ENCODE measurements at regions not wholly inside any gene's neighbourhood (a gene's known extent, or its start where the extent isn't known, plus 50 kb on each side); places are given as distances from the start of the nearest gene placed in this dataset.

DNA sequence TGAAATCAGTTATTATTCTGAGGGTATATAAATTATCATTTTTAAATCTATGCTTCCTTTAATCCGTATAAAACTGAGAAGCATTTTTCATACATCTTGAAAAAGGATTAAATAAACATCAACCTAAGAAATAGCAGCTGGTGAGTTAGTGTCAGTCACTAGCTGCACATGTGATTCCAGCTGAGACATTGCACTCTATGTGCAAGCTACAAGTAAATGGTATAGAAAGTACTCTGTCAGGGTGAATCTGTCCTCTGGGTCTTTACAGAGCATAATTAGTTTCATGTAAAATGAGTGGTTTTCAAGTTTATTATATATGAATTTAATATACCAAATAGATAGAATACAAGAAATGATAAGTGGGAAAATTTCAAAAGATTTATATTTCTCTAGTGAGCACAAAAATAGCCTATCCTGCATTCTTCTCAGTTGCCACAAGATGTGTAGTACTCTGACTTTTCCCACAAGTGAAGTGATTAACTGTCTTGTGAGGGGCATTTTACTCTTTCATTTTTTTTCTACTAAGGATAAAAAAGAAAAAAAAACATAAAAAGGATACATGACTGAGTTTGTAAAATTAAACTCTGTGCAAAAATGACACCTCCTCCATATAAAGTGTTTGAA, 1372.1 kb downstream of the PCDH9 start:
- no peak for DNase-seq (ENCODE audit: low read depth)
- TF ChIP-seq, protein P1, sequence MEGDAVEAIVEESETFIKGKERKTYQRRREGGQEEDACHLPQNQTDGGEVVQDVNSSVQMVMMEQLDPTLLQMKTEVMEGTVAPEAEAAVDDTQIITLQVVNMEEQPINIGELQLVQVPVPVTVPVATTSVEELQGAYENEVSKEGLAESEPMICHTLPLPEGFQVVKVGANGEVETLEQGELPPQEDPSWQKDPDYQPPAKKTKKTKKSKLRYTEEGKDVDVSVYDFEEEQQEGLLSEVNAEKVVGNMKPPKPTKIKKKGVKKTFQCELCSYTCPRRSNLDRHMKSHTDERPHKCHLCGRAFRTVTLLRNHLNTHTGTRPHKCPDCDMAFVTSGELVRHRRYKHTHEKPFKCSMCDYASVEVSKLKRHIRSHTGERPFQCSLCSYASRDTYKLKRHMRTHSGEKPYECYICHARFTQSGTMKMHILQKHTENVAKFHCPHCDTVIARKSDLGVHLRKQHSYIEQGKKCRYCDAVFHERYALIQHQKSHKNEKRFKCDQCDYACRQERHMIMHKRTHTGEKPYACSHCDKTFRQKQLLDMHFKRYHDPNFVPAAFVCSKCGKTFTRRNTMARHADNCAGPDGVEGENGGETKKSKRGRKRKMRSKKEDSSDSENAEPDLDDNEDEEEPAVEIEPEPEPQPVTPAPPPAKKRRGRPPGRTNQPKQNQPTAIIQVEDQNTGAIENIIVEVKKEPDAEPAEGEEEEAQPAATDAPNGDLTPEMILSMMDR (IDR thresholded peaks at IDR 0.05; ENCODE audit: insufficient read depth, low read depth, low read length, missing control alignments), result no peak

GRCh38 chr13:65856431-65856830, 1373.7 kb downstream of the PCDH9 start:
- no peak for DNase-seq (ENCODE audit: low read depth)
- TF ChIP-seq, protein P1 (IDR thresholded peaks at IDR 0.05; ENCODE audit: insufficient read depth, low read depth, low read length, missing control alignments), result no peak
- H3K4me3 ChIP-seq (ENCODE audit: low read length), result no peak overlapping the region

More for the DNA sequence above, 1372.1 kb downstream of the PCDH9 start:
- H3K4me3 ChIP-seq (ENCODE audit: low read length), result no peak overlapping the region

DNA sequence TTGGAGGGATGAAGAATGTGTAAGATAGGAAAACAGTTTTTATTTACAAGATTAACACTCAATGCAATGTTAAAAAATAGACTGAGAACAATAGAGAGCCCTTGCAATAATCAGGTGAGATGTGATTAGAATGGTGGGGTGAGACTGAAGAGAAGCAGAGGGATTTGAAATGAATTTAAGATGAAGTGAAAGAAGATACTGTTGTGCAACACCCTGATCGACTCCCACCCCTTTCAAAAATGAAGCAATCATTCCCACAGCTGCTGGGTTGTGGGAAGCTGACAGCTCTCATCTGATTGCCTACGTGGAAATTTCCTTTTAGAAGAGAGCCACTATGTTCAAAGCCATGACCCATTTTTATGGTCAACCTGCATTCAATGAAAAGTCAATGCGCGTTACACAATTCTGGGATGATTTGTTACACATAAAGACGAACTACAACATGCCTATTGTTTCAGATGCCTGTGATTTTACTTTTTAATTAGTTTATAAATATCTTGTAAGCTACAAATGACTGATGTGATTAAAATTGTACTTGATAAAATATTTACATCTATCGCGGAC, 1374.8 kb downstream of the PCDH9 start:
- TF ChIP-seq, protein P1 (IDR thresholded peaks at IDR 0.05; ENCODE audit: insufficient read depth, low read depth, low read length, missing control alignments), result no peak
- no peak overlapping the region for H3K4me3 ChIP-seq (ENCODE audit: low read length)
- peak; percentile 12 for DNase-seq (ENCODE audit: low read depth)

GRCh38 chr13:65854431-65854830, 1375.7 kb downstream of the PCDH9 start:
- TF ChIP-seq, protein P1 (IDR thresholded peaks at IDR 0.05; ENCODE audit: insufficient read depth, low read depth, low read length, missing control alignments), result no peak
- DNase-seq (ENCODE audit: low read depth), result no peak
- no peak overlapping the region for H3K4me3 ChIP-seq (ENCODE audit: low read length)

- no peak for DNase-seq (ENCODE audit: low read depth)
- TF ChIP-seq, protein P1 (IDR thresholded peaks at IDR 0.05; ENCODE audit: insufficient read depth, low read depth, low read length, missing control alignments), result no peak
- H3K4me3 ChIP-seq (ENCODE audit: low read length), result no peak overlapping the region
These were observed 1385.8 kb downstream of the PCDH9 start for GRCh38 chr13:65844266-65844841.

DNA sequence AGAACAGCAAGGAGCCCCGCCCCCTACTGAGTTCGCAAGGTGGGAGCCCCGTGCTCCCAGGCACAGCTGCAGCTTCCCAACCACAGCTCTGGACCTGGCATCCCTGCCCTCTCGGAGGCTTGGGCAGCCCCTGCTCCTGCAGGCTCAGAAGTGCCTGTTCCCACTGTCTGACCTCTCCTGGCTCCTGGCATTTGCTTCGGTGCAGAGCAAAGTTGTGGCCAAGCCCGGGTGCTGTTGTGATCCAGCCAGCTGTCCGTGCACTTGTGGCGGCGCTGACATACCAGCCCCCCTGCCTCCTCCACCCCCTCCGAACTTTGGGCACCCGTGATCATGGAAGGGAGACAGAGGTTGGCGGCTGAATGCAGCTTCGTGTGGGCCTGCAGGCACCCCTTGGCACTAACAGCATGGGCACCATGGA, 1386.8 kb downstream of the PCDH9 start:
- TF ChIP-seq, protein P1 (IDR thresholded peaks at IDR 0.05; ENCODE audit: insufficient read depth, low read depth, low read length, missing control alignments), result no peak

More for the DNA sequence above, 1386.8 kb downstream of the PCDH9 start:
- no peak overlapping the region for H3K4me3 ChIP-seq (ENCODE audit: low read length)
- no peak for DNase-seq (ENCODE audit: low read depth)

All from epithelial cell of esophagus (primary cell).